ENCODE measurements at regions not wholly inside any gene's neighbourhood (a gene's known extent, or its start where the extent isn't known, plus 50 kb on each side); places are given as distances from the start of the nearest gene placed in this dataset.

- no peak for TF ChIP-seq POU2F2 (IDR thresholded peaks at IDR 0.05; ENCODE audit: low read depth, low read length)
- TF ChIP-seq SPI1 (IDR thresholded peaks at IDR 0.05; ENCODE audit: low read depth, low read length), result no peak
- no peak for TF ChIP-seq POLR2AphosphoS5 (IDR thresholded peaks at IDR 0.05; ENCODE audit: low read depth, low read length)
- no peak for TF ChIP-seq PAX5 (IDR thresholded peaks at IDR 0.05; ENCODE audit: insufficient read depth, low read length, severe bottlenecking)
- no peak for TF ChIP-seq POLR2A (IDR thresholded peaks at IDR 0.05; ENCODE audit: low read depth, low read length)
- TF ChIP-seq TAF1 (IDR thresholded peaks at IDR 0.05; ENCODE audit: low read depth, low read length), result no peak
- DNase-seq (ENCODE audit: insufficient read length, low spot score), result no peak
- FAIRE-seq, result no peak
Observed at GRCh38 chr13:59588717-59589067, 575.0 kb downstream of the DIAPH3 start.

- TF ChIP-seq POLR2A (IDR thresholded peaks at IDR 0.05; ENCODE audit: low read depth, low read length), result no peak
- no peak for TF ChIP-seq POLR2AphosphoS5 (IDR thresholded peaks at IDR 0.05; ENCODE audit: low read depth, low read length)
- TF ChIP-seq PAX5 (IDR thresholded peaks at IDR 0.05; ENCODE audit: insufficient read depth, low read length, severe bottlenecking), result no peak
- TF ChIP-seq POU2F2 (IDR thresholded peaks at IDR 0.05; ENCODE audit: low read depth, low read length), result no peak
- TF ChIP-seq TAF1 (IDR thresholded peaks at IDR 0.05; ENCODE audit: low read depth, low read length), result no peak
- DNase-seq (ENCODE audit: insufficient read length, low spot score) (no peak), FAIRE-seq (no peak)
Observed at GRCh38 chr13:59601993-59602392, 561.7 kb downstream of the DIAPH3 start.

GRCh38 chr13:59603646-59604045, 560.1 kb downstream of the DIAPH3 start:
- FAIRE-seq (no peak), DNase-seq (ENCODE audit: insufficient read length, low spot score) (no peak)
- TF ChIP-seq POLR2AphosphoS5 (IDR thresholded peaks at IDR 0.05; ENCODE audit: low read depth, low read length) (no peak), POU2F2 (IDR thresholded peaks at IDR 0.05; ENCODE audit: low read depth, low read length) (no peak), PAX5 (IDR thresholded peaks at IDR 0.05; ENCODE audit: insufficient read depth, low read length, severe bottlenecking) (no peak)

- TF ChIP-seq SPI1 (IDR thresholded peaks at IDR 0.05; ENCODE audit: low read depth, low read length), result no peak
- TF ChIP-seq POLR2AphosphoS5 (IDR thresholded peaks at IDR 0.05; ENCODE audit: low read depth, low read length), result no peak
- no peak for TF ChIP-seq POLR2A (IDR thresholded peaks at IDR 0.05; ENCODE audit: low read depth, low read length)
- no peak for FAIRE-seq
- DNase-seq (ENCODE audit: insufficient read length, low spot score), result no peak
Observed at GRCh38 chr13:59607172-59607571, 556.6 kb downstream of the DIAPH3 start.

- no peak for DNase-seq (ENCODE audit: insufficient read length, low spot score)
- no peak for FAIRE-seq
- TF ChIP-seq POLR2AphosphoS5 (IDR thresholded peaks at IDR 0.05; ENCODE audit: low read depth, low read length) (no peak), POLR2A (IDR thresholded peaks at IDR 0.05; ENCODE audit: low read depth, low read length) (no peak), SPI1 (IDR thresholded peaks at IDR 0.05; ENCODE audit: low read depth, low read length) (no peak), TAF1 (IDR thresholded peaks at IDR 0.05; ENCODE audit: low read depth, low read length) (no peak), PAX5 (IDR thresholded peaks at IDR 0.05; ENCODE audit: insufficient read depth, low read length, severe bottlenecking) (no peak), POU2F2 (IDR thresholded peaks at IDR 0.05; ENCODE audit: low read depth, low read length) (no peak)
Observed at GRCh38 chr13:59607780-59608233, 555.9 kb downstream of the DIAPH3 start.

- TF ChIP-seq POU2F2 (IDR thresholded peaks at IDR 0.05; ENCODE audit: low read depth, low read length), result no peak
- TF ChIP-seq POLR2A (IDR thresholded peaks at IDR 0.05; ENCODE audit: low read depth, low read length), result no peak
- no peak for TF ChIP-seq PAX5 (IDR thresholded peaks at IDR 0.05; ENCODE audit: insufficient read depth, low read length, severe bottlenecking)
- TF ChIP-seq POLR2AphosphoS5 (IDR thresholded peaks at IDR 0.05; ENCODE audit: low read depth, low read length), result no peak
- TF ChIP-seq SPI1 (IDR thresholded peaks at IDR 0.05; ENCODE audit: low read depth, low read length), result no peak
- no peak for TF ChIP-seq TAF1 (IDR thresholded peaks at IDR 0.05; ENCODE audit: low read depth, low read length)
- no peak for FAIRE-seq
- DNase-seq (ENCODE audit: insufficient read length, low spot score), result no peak
Observed at GRCh38 chr13:59609421-59609820, 554.3 kb downstream of the DIAPH3 start.

Measured in GM12891 (cell line).